HG03378 (cell line): ENCODE measurements at regions not wholly inside any gene's neighbourhood (a gene's known extent, or its start where the extent isn't known, plus 50 kb on each side); places are given as distances from the start of the nearest gene placed in this dataset.

ENCODE experiments used
- ATAC-seq: cut with Tn5 transposase; IDR thresholded peaks from one replicate; pipeline ENCODE4 v1.9.1; 2021; ENCODE audit warnings: mild to moderate bottlenecking, moderate library complexity; ENCODE audit not compliant: unreplicated experiment

DNA sequence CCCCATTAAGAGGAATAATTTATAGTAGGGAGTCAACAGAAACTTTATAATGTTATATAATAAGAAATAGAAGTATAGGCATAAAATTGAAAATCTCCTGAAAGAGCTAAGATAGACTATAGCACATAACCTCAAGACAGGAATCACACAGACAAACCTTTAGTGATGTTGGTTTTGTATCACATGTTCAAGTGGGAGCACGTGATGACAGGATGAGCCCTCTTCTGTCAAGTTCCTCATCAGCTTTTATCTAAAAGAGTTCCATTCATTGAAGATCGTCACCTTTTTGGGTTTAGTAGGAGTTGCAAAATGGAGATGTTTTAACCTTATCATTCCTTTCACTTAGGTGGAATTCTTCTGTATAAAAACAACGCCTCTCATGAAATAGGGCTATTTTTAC, 127.0 kb downstream of the MCHR2 start:
- no peak for ATAC-seq

DNA sequence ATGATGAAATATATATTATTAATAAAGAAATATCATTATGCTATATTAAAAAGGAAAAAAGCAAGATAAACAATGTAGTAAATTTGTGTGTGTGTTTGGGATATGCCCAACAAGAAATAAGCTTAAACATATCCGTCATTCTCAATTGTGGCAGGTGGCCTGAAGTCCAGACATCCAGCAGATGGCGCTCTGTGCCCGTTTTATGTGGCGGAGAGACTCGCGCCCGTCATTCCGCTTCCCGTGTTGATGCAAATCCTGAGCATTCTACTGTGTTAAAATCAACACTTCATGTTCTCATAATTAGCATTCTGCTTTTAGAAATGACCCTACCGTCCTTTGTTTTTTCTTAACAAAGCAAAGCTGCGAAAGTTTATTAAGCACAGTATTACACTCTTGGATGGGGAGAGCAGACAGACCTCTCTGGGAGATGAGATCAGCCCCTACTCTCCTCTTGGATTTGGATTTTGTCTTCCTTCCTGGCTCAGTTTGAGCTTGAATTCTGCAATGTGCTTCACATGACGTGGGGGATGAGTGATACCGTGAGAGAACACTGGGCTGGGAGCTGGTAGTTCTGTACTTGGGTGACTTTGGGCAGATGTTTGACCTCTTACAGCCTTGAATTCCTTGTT, 125.8 kb downstream of the MCHR2 start:
- ATAC-seq = peak; percentile 91
